ENCODE measurements at regions not wholly inside any gene's neighbourhood (a gene's known extent, or its start where the extent isn't known, plus 50 kb on each side); places are given as distances from the start of the nearest gene placed in this dataset.

GRCh38 chr10:71144824-71145223, 67.5 kb upstream of the UNC5B start:
- intact Hi-C loops (cut with micrococcal nuclease; ENCODE audit: unreplicated experiment) = no loop called here
- Histone ChIP-seq H3K27ac (ENCODE audit: low read length) (no peak overlapping the region), H3K27me3 (ENCODE audit: control insufficient read depth, insufficient read depth, low read length) (peaks cover 41% of the 10 kb centered on the region), H3K9me3 (ENCODE audit: control insufficient read depth, insufficient read depth, low read depth, low read length) (no peaks in the 10 kb centered on the region), H3K4me3 (ENCODE audit: low read depth in 2 of 2, low read length in 2 of 2) (no peak overlapping the region), H3K36me3 (ENCODE audit: control insufficient read depth, insufficient read depth, low read length) (no peaks in the 10 kb centered on the region), H3K4me1 (ENCODE audit: control insufficient read depth, insufficient read depth, low read length) (no peaks in the 10 kb centered on the region)
- DNase-seq (ENCODE audit: low read depth, low spot score) (no peak), ATAC-seq (no peak)
- in situ Hi-C loops (cut with HindIII; ENCODE audit: low pct_unique_long_range_greater_than_20kb, low sequenced_read_pairs) = no loop called here
- CTCF ChIA-PET = no interaction called here
- no TSS peak for BruUV-seq (replicated peaks)
- no peak for TF ChIP-seq POLR2AphosphoS5 (IDR thresholded peaks at IDR 0.05; ENCODE audit: low read depth, low read length)
- TF ChIP-seq, protein P1, sequence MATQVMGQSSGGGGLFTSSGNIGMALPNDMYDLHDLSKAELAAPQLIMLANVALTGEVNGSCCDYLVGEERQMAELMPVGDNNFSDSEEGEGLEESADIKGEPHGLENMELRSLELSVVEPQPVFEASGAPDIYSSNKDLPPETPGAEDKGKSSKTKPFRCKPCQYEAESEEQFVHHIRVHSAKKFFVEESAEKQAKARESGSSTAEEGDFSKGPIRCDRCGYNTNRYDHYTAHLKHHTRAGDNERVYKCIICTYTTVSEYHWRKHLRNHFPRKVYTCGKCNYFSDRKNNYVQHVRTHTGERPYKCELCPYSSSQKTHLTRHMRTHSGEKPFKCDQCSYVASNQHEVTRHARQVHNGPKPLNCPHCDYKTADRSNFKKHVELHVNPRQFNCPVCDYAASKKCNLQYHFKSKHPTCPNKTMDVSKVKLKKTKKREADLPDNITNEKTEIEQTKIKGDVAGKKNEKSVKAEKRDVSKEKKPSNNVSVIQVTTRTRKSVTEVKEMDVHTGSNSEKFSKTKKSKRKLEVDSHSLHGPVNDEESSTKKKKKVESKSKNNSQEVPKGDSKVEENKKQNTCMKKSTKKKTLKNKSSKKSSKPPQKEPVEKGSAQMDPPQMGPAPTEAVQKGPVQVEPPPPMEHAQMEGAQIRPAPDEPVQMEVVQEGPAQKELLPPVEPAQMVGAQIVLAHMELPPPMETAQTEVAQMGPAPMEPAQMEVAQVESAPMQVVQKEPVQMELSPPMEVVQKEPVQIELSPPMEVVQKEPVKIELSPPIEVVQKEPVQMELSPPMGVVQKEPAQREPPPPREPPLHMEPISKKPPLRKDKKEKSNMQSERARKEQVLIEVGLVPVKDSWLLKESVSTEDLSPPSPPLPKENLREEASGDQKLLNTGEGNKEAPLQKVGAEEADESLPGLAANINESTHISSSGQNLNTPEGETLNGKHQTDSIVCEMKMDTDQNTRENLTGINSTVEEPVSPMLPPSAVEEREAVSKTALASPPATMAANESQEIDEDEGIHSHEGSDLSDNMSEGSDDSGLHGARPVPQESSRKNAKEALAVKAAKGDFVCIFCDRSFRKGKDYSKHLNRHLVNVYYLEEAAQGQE (IDR thresholded peaks at IDR 0.05; ENCODE audit: insufficient read depth in 1 of 2, low read depth in 2 of 2, low read length in 1 of 2) = no peak
- TF ChIP-seq SIN3A (IDR thresholded peaks at IDR 0.05; ENCODE audit: borderline replicate concordance, insufficient read depth, low read depth, low read length) = no peak
- no peak for TF ChIP-seq CTCF (IDR thresholded peaks at IDR 0.05)
- POLR2A ChIA-PET = no interaction called here

DNA sequence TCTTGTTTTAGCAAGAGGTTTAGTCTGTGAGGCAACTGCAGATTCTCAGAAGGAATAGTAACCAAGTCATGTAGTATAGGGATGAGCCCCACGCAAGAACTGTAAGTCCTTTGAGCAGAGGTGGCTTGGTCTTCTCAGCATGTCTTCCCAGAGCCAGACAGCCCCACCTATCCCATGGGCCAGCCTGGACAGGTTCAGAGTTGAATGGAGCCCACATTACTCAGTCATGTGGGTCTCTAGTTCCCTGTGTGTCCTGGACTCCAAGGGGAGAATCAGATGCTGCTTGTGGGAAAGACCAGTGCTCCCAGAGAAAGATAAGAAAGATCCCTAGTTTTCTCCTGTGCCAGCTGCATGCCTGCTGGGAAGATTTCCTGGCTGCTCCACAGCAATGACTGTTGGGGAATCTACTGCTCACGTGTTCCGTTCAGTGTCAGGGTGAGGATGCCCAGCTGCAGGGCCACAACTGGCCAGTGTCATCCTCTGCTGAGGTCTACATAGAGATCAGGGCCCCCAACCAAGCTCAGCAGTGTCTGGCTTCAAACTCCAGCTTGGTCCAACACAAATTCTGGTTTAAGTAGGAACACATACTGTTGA, 66.9 kb upstream of the UNC5B start:
- CTCF ChIA-PET = no interaction called here
- in situ Hi-C loops (cut with HindIII; ENCODE audit: low pct_unique_long_range_greater_than_20kb, low sequenced_read_pairs) (no loop called here), intact Hi-C loops (cut with micrococcal nuclease; ENCODE audit: unreplicated experiment) (no loop called here)
- Histone ChIP-seq H3K36me3 (ENCODE audit: control insufficient read depth, insufficient read depth, low read length) (no peaks in the 10 kb centered on the region), H3K4me1 (ENCODE audit: control insufficient read depth, insufficient read depth, low read length) (no peaks in the 10 kb centered on the region), H3K27me3 (ENCODE audit: control insufficient read depth, insufficient read depth, low read length) (peaks cover 41% of the 10 kb centered on the region), H3K9me3 (ENCODE audit: control insufficient read depth, insufficient read depth, low read depth, low read length) (no peaks in the 10 kb centered on the region), H3K4me3 (ENCODE audit: low read depth in 2 of 2, low read length in 2 of 2) (no peak overlapping the region), H3K27ac (ENCODE audit: low read length) (no peak overlapping the region)
- ATAC-seq (no peak), DNase-seq (ENCODE audit: low read depth, low spot score) (no peak)
- no TSS peak for BruUV-seq (replicated peaks)
- POLR2A ChIA-PET = no interaction called here
- no peak for TF ChIP-seq CTCF (IDR thresholded peaks at IDR 0.05)

DNA sequence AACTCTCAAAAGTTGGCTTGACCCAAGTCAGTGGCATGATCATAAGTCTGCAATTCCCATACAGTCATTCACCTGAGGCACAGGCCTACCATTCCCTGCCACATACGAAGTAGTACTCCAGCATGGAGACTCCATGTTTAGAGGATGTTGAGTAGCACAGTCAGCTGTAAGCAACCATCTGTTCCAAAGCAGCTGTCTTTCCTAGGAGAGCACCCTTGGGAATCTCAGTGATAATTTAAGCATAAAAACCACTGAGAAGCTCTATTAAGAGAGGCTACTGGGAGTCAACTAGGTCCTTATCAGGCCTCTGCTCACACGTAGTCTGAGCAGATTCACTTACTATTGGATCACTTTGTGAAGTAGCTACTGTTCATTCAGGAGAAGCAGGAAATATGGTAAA, 61.6 kb upstream of the UNC5B start:
- intact Hi-C loops (cut with micrococcal nuclease; ENCODE audit: unreplicated experiment) = no loop called here
- DNase-seq (ENCODE audit: low read depth, low spot score) (no peak), ATAC-seq (no peak)
- Histone ChIP-seq H3K27me3 (ENCODE audit: control insufficient read depth, insufficient read depth, low read length) (peaks cover 45% of the 10 kb centered on the region), H3K36me3 (ENCODE audit: control insufficient read depth, insufficient read depth, low read length) (no peaks in the 10 kb centered on the region), H3K4me3 (ENCODE audit: low read depth in 2 of 2, low read length in 2 of 2) (no peak overlapping the region), H3K27ac (ENCODE audit: low read length) (no peak overlapping the region), H3K9me3 (ENCODE audit: control insufficient read depth, insufficient read depth, low read depth, low read length) (no peaks in the 10 kb centered on the region), H3K4me1 (ENCODE audit: control insufficient read depth, insufficient read depth, low read length) (no peaks in the 10 kb centered on the region)
- BruUV-seq (replicated peaks) = no TSS peak
- in situ Hi-C loops (cut with HindIII; ENCODE audit: low pct_unique_long_range_greater_than_20kb, low sequenced_read_pairs) = no loop called here
- ChIA-PET CTCF (no interaction called here), POLR2A (no interaction called here)
- TF ChIP-seq SIN3A (IDR thresholded peaks at IDR 0.05; ENCODE audit: borderline replicate concordance, insufficient read depth, low read depth, low read length) (no peak), POLR2AphosphoS5 (IDR thresholded peaks at IDR 0.05; ENCODE audit: low read depth, low read length) (no peak), TCF7L2 (IDR thresholded peaks at IDR 0.05; ENCODE audit: low read depth, low read length) (no peak), CTCF (IDR thresholded peaks at IDR 0.05) (no peak)
- TF ChIP-seq, protein P1 (IDR thresholded peaks at IDR 0.05; ENCODE audit: insufficient read depth in 1 of 2, low read depth in 2 of 2, low read length in 1 of 2) = no peak

All from Panc1 (cell line).